GM19463 (cell line): ENCODE measurements at regions not wholly inside any gene's neighbourhood (a gene's known extent, or its start where the extent isn't known, plus 50 kb on each side); places are given as distances from the start of the nearest gene placed in this dataset.
"Not testable (repeated sequence)": the region's sequence is repeated elsewhere in the genome, so short reads cannot be mapped to it uniquely, and the experiment has no call there.

Experiments
- ATAC-seq: cut with Tn5 transposase; IDR thresholded peaks from one replicate; pipeline ENCODE4 v1.9.1; 2021; ENCODE audit warnings: mild to moderate bottlenecking, moderate library complexity; ENCODE audit not compliant: unreplicated experiment

- not testable (repeated sequence) for ATAC-seq
These were observed 237.1 kb upstream of the NT5E start for GRCh38 chr6:85212794-85213193.

DNA sequence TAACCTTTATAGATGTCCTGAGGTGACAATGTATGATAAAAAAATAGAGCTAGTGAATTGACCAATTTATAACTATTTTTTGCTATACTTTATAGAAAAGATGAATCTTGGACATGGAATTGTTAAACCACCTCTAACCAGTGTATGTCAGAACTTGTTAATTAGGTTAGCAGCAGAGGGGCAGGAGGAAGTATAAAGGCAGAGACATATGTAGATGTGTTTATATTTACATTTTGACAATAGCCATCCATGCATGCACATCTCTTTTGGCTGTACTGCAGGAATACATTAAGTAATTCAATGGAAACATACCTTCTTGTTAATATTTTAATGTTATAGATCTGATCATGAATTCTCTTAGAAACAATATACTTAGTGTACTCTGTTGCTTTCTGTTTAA, 254.6 kb upstream of the NT5E start:
- no peak for ATAC-seq

DNA sequence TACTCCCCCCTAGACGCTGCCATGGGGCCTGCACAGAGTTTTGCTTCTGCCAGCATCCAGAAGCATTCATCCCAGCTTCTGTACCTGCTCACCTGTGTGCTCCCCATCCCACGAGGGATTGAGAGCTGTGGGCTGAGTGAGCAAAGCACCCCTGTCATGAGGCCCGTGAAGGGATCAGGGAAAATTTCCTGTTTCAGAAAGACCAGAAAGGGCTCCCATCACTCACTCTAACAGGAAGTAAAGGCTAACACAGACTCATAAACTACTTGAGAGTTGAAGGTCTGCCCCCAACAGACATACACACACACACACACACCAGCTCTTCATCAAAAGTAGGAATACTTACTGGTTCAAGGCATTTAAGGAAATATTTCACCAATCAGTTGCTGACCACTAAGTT, 256.5 kb upstream of the NT5E start:
- ATAC-seq, result no peak

- ATAC-seq, result no peak
These were observed 257.3 kb upstream of the NT5E start for GRCh38 chr6:85192596-85192995.

DNA sequence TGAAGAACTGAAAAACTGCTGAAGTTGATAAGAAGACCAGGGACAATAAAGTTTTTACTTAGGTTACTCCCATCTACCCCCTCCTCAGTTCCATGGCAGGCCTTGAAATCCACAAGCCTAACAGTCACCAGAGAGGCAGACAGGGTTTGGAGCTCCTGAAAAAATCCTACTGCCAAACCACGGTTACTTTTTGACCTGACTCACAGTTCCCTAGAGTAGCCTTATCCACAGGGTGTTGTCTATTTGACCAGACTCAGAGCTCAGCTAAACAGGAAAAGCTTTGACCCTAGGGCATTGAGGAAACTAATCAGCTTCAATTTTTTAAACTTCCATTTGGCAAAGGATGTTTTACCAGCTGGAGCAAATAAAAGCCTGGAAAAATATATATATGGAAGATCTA, 257.7 kb upstream of the NT5E start:
- no peak for ATAC-seq

- no peak for ATAC-seq
These were observed 258.2 kb upstream of the NT5E start for GRCh38 chr6:85191656-85192055.

- ATAC-seq, result no peak
These were observed 263.2 kb upstream of the NT5E start for GRCh38 chr6:85186546-85187175.

GRCh38 chr6:85185977-85186376, 263.9 kb upstream of the NT5E start:
- ATAC-seq, result no peak

- no peak for ATAC-seq
These were observed 266.0 kb upstream of the NT5E start for GRCh38 chr6:85183841-85184240.

DNA sequence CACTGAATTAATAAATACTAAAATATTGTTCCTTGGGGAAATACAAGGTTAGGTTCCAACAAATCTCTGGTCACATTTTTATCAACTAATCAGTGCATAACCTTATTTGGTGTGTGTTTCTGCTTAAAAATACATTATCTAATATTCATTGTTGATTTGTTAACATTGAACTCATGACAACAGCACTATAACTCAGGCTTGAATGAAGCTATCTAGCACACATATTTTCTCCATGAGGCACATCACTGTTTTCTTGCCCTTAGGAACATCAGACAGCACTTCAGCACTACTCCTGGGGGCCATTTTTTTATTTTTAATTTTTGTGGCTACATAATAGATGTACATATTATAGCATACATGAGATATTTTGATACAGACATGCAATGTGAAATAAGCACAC, 277.2 kb upstream of the NT5E start:
- ATAC-seq, result no peak

DNA sequence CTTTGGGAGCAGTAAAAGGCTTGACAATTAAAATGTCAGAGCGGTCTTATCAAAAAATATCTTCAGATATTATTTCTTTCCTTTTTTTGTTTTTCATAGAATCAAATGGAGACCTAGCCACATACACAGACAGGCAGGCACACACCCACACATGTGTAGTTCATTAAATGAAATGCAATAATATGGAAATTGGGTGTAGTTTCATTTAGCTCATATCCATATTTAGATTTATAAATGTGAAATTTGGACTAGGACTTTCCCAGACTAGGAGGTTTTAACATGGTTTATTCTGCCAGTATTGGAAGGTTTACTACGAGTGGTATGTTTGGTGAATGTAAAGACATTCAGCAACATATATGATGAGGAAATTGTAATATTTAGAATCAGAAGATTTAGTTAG, 277.7 kb upstream of the NT5E start:
- no peak for ATAC-seq

DNA sequence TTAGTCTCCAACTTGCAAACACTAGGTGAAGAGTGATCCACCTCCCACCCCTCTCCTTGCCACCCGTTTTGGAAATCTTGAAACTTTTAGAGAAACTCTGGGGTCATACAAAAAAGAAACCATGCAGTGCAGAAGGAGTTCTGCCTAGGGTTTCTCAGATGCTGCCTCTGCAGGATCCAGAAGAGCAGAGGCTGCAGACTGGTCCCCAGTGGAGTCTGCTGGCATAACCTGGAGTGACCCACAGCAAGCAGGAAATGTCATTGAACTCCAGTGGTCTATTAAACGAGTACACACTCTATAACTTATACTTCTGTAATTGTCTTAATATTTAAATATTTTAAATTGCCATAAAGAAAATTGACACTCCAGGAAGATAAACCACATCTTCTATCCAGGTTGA, 280.7 kb upstream of the NT5E start:
- ATAC-seq, result no peak

DNA sequence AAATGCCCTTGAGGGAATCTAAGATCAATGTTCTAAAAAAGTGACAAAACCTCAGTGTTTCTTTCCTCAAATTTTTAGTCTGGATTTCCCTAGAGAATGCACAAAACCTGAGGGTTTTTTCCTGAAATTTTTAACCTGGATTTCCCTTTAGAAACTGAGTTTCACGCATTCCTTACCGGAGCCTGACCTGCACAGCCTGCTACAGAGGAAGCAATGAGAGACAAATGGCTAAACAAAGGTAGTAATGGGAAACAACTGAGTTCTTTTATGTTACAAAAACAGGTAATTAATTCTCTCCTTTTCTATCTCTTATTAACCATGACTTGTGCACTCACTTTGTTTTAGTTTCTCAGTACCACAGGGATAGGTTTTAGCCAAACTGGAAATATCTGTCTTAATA, 281.7 kb upstream of the NT5E start:
- ATAC-seq, result no peak

DNA sequence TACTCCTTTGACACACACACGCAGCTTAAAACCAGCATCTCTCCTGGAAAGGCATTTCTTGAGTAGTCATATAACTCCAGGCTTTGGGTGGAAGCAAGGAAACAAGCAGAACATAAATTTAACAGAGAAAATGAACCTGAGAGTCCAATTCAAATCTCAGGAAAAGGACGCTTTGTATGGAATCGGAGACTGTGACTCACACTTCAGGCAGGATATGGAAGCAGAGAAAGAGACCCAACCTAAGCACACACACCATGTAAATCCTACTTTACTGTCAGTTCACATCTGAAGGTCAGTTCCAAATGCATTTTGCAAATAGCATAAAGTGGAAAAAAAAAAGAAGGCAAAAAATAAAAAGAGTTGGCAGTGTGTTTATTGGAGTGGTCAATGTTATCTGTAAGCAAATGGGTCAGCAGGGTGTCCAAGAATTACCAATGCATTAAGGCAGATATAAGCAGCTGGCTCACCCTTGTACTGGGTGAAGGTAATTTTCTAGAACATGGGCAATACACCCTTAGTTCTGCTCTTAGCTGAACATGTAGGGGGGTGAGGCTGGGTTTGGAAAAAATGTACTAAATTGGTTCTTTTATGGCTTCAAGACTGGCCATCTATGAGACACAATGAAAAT, 283.7 kb upstream of the NT5E start:
- no peak for ATAC-seq

GRCh38 chr6:85163156-85164080, 286.5 kb upstream of the NT5E start:
- no peak for ATAC-seq

GRCh38 chr6:85157311-85157710, 292.6 kb upstream of the NT5E start:
- no peak for ATAC-seq

DNA sequence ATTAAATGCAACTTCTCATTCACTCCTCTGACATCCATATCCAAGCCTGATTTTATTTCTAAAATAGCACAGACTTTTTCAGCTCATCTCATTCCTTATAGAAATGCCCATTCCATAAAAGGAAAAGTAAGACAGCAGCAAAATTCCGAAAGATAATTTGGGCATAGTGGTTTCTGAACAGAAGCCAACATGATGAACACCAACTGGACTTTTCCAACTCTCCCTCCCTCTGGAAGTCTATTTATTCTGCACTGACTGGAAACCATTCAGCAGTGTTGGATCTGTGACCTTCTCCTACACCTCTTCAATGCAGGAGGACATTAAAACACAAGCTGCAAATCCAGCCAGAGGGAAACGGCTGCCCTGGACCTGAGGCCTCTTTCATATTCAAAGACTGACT, 306.2 kb upstream of the NT5E start:
- no peak for ATAC-seq

GRCh38 chr6:85137865-85138264, 312.0 kb upstream of the NT5E start:
- no peak for ATAC-seq

DNA sequence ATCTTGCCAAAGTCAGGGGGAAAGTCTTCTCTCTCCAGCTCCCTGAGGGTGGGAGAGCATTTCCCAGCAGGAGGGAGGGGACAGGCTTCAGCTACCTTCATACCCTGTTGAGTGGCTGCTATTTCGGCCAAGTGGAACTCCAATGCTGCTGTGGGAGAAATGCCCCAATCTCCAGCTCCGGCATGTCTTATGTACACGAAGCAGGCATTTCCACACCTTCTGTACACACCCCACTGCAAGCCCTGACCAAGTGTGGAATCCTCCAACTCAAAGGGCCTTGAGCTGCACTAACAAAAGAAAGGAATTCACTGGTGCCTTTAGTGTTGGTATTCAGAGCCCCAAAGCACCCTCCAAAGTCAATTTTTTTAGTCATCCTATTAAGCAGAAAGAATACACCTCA, 313.6 kb upstream of the NT5E start:
- ATAC-seq, result no peak

GRCh38 chr6:85135376-85136094, 314.3 kb upstream of the NT5E start:
- no peak for ATAC-seq

DNA sequence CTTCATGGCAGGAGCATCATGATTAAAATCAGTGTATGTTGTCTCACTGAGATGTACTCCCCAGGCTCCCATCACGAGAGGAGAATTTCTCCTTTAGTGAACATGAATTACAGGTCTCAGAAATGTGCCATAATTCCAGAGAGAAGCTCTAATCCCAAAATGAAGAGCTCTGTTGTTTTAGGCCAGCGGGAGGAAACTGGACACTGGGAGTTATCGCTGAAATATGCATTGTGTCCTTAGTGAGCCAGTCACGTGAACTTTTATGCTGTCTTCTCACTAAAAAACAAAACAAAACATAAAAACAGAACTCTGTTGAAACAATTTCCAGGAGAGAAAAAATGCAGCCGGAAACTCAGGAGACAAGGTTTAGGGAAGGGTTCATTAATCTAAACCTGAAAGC, 315.7 kb upstream of the NT5E start:
- no peak for ATAC-seq
